ENCODE measurements at regions not wholly inside any gene's neighbourhood (a gene's known extent, or its start where the extent isn't known, plus 50 kb on each side); places are given as distances from the start of the nearest gene placed in this dataset.

DNA sequence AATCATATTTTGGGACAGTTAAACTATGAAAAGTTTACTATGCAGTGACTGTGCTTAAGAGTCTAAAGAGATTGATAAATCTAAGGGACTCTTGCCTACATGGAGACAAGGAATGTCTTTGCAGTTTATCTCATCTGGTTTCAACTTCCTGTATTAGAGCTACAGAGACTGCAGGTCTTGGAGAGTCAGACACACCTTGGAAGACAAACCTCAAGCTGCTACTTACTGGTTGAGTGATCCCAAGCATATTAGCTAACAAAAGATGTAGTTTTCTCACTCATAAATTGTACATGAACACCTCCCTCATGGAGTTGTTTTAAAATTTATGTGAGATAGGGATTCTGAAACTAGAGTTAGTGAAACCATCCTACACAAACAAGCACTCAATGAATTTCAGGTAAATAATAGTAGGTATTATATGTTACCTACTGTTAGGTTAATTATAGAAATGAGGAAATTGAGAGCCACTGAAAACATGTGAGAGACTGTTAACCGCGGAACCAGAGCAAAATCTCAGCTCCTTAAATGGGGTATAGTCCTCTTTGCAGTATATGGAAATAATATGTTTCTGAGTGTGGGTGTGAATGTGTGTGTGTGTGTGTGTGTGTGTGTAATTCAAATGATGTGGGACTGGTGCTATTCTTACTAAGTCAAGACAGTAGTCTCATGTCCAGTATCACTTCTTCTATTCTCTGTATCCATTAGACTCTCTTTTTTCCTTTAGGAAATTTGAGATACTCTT, 752.1 kb downstream of the DTWD2 start:
- H2BK120ac ChIP-seq (ENCODE audit: low read depth, low read length, poor library complexity, severe bottlenecking), result no peak overlapping the region
- H4K91ac ChIP-seq (ENCODE audit: insufficient read length, low read depth, low read length), result no peak overlapping the region
- no peak overlapping the region for H3K27ac ChIP-seq (ENCODE audit: insufficient read length, low read depth, low read length)
- no peaks in the 10 kb centered on the region for H3K27me3 ChIP-seq (ENCODE audit: insufficient read depth, low read length)
- no peaks in the 10 kb centered on the region for H4K20me1 ChIP-seq (ENCODE audit: control insufficient read depth, insufficient read depth, insufficient read length)
- no peak overlapping the region for H4K5ac ChIP-seq (ENCODE audit: insufficient read length, low read depth, low read length)
- DNase-seq, result no peak
- Mint-ChIP-seq H3K4me3 (no peak overlapping the region), H3K9me3 (no peaks in the 10 kb centered on the region; a peak in 1 of 5 replicates), H3K36me3 (ENCODE audit: insufficient read depth in 1 of 3, low read depth in 3 of 3) (no peaks in the 10 kb centered on the region), H3K27me3 (ENCODE audit: low read depth) (no peaks in the 10 kb centered on the region), H3K27ac (no peak overlapping the region), H3K4me1 (no peaks in the 10 kb centered on the region)
- no peak overlapping the region for H3K14ac ChIP-seq (ENCODE audit: insufficient read depth, low read length)
- H3K9ac ChIP-seq (ENCODE audit: extremely low read depth, insufficient read length, low read length), result no peak overlapping the region
- no peaks in the 10 kb centered on the region for H3K9me3 ChIP-seq (ENCODE audit: control insufficient read depth, low read depth, low read length)
- no peak overlapping the region for H3T11ph ChIP-seq (ENCODE audit: low read length)
- TF ChIP-seq CTCF (conservative IDR thresholded peaks at IDR 0.05), result no peak
- H3K79me2 ChIP-seq (ENCODE audit: insufficient read depth, low read length), result no peaks in the 10 kb centered on the region
- H2AK5ac ChIP-seq (ENCODE audit: insufficient read length, low read length), result no peak overlapping the region
- H2AFZ ChIP-seq (ENCODE audit: low read length), result no peak overlapping the region
- no peak overlapping the region for H2BK12ac ChIP-seq (ENCODE audit: insufficient read length, low read depth, low read length)
- no CpG with 5 or more reads among the region's 2 CpGs for whole genome bisulfite sequencing (ENCODE audit: extremely low coverage, insufficient read length, low lambda C conversion rate)
- no peak overlapping the region for H3K4me2 ChIP-seq (ENCODE audit: insufficient read depth, insufficient read length, low read length)
- no peak overlapping the region for H3K23ac ChIP-seq (ENCODE audit: insufficient read length, low read depth, low read length)
- no peak overlapping the region for H3K18ac ChIP-seq (ENCODE audit: insufficient read length, low read depth, low read length)
- H3K79me1 ChIP-seq (ENCODE audit: insufficient read depth, low read depth, low read length, poor library complexity, severe bottlenecking), result no peaks in the 10 kb centered on the region
- H2BK15ac ChIP-seq (ENCODE audit: low read depth, low read length), result no peak overlapping the region
- no peak overlapping the region for H2BK5ac ChIP-seq (ENCODE audit: insufficient read length, low read length)
- no peak overlapping the region for H2BK20ac ChIP-seq (ENCODE audit: low read depth, low read length, poor library complexity, severe bottlenecking)
- H3K4me1 ChIP-seq (ENCODE audit: insufficient read depth, low read length), result no peaks in the 10 kb centered on the region
- H4K8ac ChIP-seq (replicated peaks; ENCODE audit: insufficient read length, low read depth, low read length), result no peak overlapping the region
- H3K4ac ChIP-seq (ENCODE audit: low read depth, low read length), result no peak overlapping the region
- no peaks in the 10 kb centered on the region for H3K23me2 ChIP-seq (ENCODE audit: insufficient read length, low read depth, low read length, poor library complexity, severe bottlenecking)
- no peak overlapping the region for H3K56ac ChIP-seq (ENCODE audit: insufficient read length, low read depth, low read length)
